Ishikawa (cell line): ENCODE measurements at regions not wholly inside any gene's neighbourhood (a gene's known extent, or its start where the extent isn't known, plus 50 kb on each side); places are given as distances from the start of the nearest gene placed in this dataset.

Experiments
- CEBPB ChIP-seq: IDR thresholded peaks from 2 replicates; pipeline ENCODE4 v1.6.1; 2012
- CREB1 ChIP-seq: IDR thresholded peaks from 2 replicates; pipeline ENCODE4 v1.6.1; 2012; ENCODE audit warnings: low read depth
- EGR1 ChIP-seq: IDR thresholded peaks from 2 replicates; pipeline ENCODE4 v1.6.1; 2012
- EP300 ChIP-seq: IDR thresholded peaks from 2 replicates; pipeline ENCODE4 v1.6.1; 2012; ENCODE audit warnings: borderline replicate concordance
- FOXM1 ChIP-seq: IDR thresholded peaks from 2 replicates; pipeline ENCODE4 v1.6.1; 2012; ENCODE audit warnings: low read depth, borderline replicate concordance
- NFIC ChIP-seq: IDR thresholded peaks from 2 replicates; pipeline ENCODE4 v1.6.1; 2012
- RAD21 ChIP-seq: IDR thresholded peaks from 2 replicates; pipeline ENCODE4 v1.6.1; 2012; ENCODE audit warnings: low read depth
- REST ChIP-seq: IDR thresholded peaks from 2 replicates; pipeline ENCODE4 v1.6.1; 2012; ENCODE audit warnings: low read depth, mild to moderate bottlenecking
- TAF1 ChIP-seq: IDR thresholded peaks from 2 replicates; pipeline ENCODE4 v1.6.1; 2012; ENCODE audit warnings: low read depth, mild to moderate bottlenecking
- TCF12 ChIP-seq: IDR thresholded peaks from 2 replicates; pipeline ENCODE4 v1.6.1; 2012; ENCODE audit warnings: low read depth
- TEAD4 ChIP-seq: IDR thresholded peaks from 2 replicates; pipeline ENCODE4 v1.6.1; 2012
- YY1 ChIP-seq: IDR thresholded peaks from 2 replicates; pipeline ENCODE4 v1.6.1; 2012; ENCODE audit warnings: low read depth
- ZBTB7A ChIP-seq: IDR thresholded peaks from 2 replicates; pipeline ENCODE4 v1.6.1; 2012; ENCODE audit warnings: low read depth
- TF ChIP-seq, protein P1 (sequence below): IDR thresholded peaks from 2 replicates; pipeline ENCODE4 v1.6.1; 2012
- TF ChIP-seq, protein P2 (sequence below): IDR thresholded peaks from 2 replicates; pipeline ENCODE4 v1.6.1; 2012

- TF ChIP-seq TEAD4 (no peak), YY1 (no peak), TAF1 (no peak), CREB1 (no peak)
- TF ChIP-seq, protein P1, sequence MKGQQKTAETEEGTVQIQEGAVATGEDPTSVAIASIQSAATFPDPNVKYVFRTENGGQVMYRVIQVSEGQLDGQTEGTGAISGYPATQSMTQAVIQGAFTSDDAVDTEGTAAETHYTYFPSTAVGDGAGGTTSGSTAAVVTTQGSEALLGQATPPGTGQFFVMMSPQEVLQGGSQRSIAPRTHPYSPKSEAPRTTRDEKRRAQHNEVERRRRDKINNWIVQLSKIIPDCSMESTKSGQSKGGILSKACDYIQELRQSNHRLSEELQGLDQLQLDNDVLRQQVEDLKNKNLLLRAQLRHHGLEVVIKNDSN = no peak
Observed at GRCh38 chr7:46028246-46028645, 107.2 kb upstream of the IGFBP3 start.

DNA sequence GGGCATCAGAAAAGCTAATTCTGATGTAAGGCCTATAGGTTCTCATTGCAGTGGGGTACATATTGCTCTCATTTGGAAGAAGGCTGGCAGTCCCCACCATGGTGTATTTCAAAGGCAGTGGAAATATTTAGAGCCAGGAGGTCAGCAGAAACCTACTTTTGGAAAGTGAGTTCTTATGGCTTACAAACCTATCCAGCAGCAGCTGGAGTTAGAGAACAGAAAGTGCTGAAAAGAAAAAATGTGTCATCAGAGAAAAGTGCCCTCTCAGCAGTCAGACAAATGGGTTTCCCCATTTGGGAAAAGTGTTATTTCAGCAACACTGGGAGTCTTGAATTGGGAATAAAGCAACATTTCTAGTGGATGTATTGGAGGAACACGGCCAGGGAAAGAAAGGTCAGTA, 105.7 kb upstream of the IGFBP3 start:
- TF ChIP-seq REST = no peak
- TF ChIP-seq, protein P1 = no peak
- TF ChIP-seq EP300 = no peak
- no peak for TF ChIP-seq EGR1
- no peak for TF ChIP-seq CREB1

- TF ChIP-seq EP300 (no peak), EGR1 (no peak), CEBPB (no peak), REST (no peak), TAF1 (no peak), ZBTB7A (no peak), TEAD4 (no peak), NFIC (no peak), TCF12 (no peak), YY1 (no peak), CREB1 (no peak), RAD21 (no peak), FOXM1 (no peak)
- TF ChIP-seq, protein P2, sequence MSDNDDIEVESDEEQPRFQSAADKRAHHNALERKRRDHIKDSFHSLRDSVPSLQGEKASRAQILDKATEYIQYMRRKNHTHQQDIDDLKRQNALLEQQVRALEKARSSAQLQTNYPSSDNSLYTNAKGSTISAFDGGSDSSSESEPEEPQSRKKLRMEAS = no peak
- TF ChIP-seq, protein P1 = no peak
Observed at GRCh38 chr7:46024263-46024916, 103.3 kb upstream of the IGFBP3 start.

- TF ChIP-seq NFIC (no peak), EGR1 (no peak), REST (no peak), CREB1 (no peak), TCF12 (no peak), FOXM1 (no peak), TAF1 (no peak), TEAD4 (no peak), YY1 (no peak), RAD21 (no peak), EP300 (no peak), ZBTB7A (no peak), CEBPB (no peak)
- TF ChIP-seq, protein P2 = no peak
- TF ChIP-seq, protein P1 = no peak
Observed at GRCh38 chr7:46022397-46022796, 101.3 kb upstream of the IGFBP3 start.
